GM19035 (cell line): ENCODE measurements at regions not wholly inside any gene's neighbourhood (a gene's known extent, or its start where the extent isn't known, plus 50 kb on each side); places are given as distances from the start of the nearest gene placed in this dataset.
A peak's percentile ranks its signal among the peaks of the same experiment; 100 is the strongest.

Source experiments
- ATAC-seq: cut with Tn5 transposase; IDR thresholded peaks from one replicate; pipeline ENCODE4 v1.9.1; 2021; ENCODE audit not compliant: unreplicated experiment

DNA sequence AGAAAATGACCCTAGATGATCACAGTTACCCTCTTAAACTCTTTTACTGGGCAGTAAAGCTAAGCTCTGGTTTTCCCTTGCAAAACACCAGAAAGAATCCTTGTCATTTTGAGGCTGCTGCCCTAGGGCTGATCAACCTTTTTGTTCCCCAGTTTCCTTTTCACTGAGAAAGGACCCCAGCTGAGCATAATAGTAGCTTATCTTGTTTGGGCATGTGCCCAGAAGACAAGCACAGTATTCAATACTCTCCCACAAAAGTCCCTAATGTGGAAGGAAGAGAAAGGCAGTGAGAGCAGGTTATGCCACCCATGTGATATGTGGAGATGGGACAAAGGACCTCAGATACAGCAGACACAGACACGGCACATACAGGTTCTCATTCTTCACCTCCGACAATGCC, 332.6 kb upstream of the TMPO start:
- ATAC-seq, result no peak

DNA sequence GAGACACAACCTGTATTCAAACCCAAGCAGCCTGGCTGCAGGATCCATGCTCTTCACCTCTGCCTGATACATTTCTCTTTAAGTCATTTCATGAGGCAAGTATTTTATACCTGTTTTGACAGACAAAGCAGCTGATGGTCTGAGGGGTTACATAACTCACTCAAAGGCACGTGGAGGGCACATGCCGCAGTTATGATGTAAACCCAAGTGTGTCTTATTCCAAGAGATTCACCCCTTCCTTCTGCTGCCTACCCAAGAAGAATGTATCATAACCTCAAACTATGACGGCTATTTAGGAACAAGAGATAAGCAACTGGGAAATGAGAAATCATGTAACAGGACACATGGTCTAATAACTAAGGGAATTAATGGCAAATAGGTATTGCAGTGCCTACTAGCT, 329.8 kb upstream of the TMPO start:
- ATAC-seq, result no peak

DNA sequence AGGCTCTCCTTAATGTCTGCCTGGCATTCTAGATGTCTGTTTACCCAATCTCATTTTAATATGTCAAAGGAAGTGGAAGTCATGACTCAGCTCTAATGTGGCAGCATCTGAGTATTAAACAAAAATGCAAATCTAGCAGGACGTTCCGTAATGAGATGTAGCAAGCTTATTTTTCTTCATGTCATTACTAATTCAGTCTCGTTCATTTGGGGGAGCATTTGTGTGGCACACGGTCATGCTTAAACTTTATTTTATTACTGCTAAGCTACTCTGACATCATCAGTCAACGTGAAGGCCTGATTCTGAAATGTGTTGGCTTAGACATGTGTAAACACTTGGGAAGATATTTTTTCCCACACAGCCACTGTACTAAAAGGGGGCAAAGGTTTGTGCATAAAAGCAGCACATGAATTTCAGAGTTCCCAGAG, 326.7 kb upstream of the TMPO start:
- no peak for ATAC-seq

DNA sequence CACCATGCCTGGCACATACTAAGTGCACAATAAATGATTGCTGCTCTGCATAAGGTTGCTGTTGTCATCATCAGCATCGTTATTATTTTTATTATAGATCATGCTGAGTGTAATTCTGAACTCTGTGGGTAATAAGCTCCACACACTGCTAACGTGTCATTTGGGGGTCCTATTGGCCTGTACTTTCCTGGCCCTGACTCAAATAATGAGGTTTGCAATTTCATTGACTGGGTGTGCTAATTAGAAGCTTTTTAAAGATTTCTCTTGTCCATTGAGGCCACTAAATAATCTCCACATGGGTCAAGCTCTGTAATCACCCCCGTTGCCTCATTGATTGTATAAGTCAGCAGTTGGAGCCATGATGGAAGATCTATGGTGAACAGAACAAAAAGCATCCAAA, 320.8 kb upstream of the TMPO start:
- ATAC-seq, result no peak

DNA sequence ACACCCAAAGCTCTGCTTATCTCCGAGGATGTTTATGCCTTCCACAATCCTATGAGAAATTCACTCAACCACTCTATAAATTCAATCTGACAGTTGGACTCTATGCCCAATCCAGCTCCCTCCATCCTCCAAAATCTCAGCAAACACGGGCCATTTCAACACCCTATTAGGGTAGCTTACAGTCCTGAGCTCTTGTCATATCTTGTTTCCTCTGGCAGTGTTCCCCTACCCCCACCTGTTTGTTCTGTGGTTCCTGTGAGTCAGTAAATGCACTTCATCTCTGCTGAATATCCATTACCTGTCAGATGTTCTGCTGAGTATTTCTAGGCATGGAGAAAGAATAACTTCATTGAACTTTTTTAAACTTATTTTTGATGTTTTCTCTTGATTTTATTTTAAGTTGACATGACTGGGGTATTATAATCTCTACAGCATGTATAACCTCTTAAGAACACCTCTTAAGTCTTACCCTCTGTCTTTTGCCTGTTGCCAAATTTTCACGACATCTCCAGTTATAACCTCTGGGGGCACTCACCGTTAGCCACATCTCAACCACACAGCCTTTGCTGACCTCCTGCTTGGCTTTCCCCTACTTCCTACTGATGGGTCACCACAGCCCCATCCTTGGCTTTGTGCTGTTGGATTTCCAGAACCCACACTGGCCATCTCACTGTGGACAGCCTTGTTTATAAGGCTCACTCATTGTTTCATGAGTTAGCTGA, 317.0 kb upstream of the TMPO start:
- no peak for ATAC-seq

DNA sequence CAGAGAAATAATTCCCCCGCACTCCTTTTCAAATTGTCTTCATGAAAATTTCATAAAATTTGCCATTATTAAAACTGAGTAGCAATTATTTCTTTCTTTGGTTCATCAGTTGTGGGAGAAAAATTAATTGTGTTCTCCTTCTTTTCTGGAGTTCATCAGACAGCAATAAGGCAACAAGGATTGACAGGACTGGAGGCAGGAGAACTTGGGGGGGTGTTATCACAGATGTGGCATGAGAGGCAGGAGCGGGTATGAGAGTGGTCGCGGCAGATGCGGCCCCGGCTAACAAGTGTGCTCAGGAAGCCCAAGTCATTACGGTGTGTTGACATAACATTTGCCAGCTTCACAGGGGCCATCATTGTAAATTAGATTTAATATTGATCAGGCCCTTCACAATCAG, 306.6 kb upstream of the TMPO start:
- ATAC-seq, result no peak

DNA sequence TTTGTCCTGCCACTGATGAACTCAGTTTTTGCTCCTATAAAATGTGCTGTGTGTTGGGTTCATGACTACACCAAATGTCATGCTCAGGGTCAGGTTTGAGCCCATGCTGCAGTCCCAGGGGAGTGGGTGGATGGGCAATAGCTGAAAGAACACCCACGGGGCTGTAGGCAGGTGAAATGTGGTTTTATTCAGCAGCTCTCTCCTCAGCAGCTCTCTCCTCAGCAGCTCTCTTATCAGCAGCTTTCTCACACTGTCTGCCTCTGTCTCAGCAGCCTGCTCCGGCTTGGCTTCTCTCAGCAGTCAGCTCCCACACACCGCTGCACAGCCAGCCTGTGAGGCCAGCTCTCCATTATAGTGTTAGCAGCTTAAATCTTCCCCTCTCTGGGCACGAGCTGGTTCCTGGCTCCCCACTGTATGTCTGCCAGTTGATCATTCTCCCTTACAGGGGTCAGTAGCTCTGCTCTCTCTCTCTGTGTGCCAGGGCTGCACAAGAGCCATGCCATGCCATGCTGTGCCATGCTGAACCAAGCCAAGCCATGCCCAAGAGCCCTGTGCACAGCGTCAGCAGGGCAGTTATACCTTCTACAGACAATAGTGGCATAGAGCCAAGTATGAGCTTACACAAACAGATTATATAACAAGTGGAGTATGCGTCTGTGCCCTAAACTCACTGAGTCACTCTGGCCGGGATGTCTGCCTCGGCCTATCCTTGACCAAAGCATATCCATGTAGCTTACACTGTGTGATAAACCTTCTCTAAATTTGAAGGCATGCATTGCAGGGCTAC, 303.3 kb upstream of the TMPO start:
- ATAC-seq, result no peak

DNA sequence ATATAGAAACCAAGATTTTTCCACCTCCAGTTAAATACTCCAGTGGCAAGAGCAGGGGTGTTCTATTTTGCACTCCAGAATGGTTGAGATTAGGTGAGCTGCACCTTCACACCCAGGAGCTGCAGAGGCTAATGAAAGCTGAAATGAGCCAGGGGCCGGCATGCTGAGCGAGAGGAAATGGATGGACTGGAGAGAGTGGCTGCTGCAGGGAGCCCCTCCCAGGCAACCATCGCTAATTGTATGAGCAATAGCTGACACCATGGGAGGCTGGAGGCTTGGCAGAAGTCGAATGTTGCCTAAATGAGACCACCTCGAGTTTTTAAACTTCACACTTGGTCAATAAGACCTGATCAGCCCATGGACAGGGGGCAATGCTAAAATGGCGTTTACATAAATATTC, 301.8 kb upstream of the TMPO start:
- no peak for ATAC-seq

DNA sequence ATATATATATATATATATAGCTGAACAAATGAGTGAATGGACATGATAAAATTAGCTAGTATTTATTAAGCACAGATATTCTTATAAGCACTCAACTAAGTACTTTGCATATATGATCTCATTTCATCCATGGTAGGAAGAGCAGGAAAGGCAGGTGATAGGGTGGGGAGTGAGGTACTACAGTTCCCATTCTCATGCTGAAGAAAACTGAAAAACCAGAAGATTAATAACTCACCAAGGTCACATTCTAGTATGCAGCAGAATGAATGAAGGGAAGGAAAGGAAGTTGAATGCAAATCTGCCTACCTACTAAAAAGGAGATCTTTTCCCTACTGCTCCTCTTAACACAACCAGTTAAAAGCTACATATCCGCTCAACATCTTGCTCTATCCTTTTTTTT, 298.1 kb upstream of the TMPO start:
- no peak for ATAC-seq

DNA sequence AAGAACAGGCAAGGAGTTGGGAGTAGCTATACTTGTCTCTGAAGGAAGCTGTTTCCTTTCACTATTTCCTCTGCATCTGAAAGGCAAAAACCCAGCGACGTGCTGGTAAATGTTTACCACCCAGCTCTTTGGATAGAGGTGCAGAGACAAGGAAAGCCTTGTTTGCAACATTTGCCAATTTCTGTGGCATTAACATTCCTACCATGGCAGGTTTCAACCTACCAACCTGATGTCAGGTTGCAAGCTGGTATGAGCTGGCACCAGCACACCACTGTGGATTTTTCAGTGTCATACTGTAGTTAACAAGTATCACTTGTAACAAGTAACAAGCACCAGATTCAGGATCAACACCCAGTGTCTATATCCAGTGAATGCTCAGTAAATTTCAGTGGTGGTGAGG, 294.8 kb upstream of the TMPO start:
- no peak for ATAC-seq

DNA sequence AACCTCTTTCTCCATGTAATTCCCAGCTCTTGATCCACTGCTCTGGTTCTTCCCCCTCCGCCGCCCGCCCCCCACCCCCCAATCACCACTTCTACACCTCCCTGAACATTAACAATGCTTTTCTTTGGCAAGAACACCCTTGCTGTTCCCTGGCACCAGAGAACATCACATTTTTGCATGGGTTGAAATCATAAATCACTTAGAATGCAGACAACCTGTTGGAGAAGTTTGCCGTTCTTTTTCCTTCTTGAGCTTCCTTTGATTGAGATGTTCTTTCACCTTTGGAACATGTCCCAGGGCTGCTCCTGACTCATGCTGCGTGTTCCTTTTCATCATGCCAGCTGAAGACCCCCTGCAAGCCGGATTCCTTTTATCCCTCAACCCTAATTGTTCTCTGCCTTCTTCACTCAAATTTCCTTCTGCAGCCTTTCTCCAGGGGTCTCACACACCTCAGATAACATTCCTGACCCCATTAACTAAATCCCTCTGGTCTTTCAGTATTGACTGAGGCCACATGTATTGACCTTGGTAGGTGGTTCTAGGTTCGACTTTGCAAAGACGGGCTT, 294.1 kb upstream of the TMPO start:
- ATAC-seq, result no peak

DNA sequence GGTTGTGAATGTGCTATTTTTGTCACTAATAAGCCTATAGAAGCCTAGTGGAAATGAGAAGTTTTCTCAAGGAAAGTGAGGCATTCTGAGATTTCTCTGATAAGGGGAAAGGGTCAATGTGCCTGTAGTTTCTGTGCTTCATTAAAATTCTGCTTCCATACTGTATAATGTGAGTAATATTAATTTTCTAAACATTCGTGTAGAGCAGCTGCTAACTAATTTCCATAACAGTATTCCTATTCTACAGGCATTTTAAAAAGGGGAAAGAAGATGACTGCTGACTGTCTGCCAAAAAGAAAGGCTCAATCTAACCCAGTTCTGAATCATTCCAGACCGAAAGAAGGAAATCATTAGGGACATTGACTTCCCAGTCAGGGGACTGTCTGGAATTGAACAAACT, 293.3 kb upstream of the TMPO start:
- ATAC-seq, result no peak

DNA sequence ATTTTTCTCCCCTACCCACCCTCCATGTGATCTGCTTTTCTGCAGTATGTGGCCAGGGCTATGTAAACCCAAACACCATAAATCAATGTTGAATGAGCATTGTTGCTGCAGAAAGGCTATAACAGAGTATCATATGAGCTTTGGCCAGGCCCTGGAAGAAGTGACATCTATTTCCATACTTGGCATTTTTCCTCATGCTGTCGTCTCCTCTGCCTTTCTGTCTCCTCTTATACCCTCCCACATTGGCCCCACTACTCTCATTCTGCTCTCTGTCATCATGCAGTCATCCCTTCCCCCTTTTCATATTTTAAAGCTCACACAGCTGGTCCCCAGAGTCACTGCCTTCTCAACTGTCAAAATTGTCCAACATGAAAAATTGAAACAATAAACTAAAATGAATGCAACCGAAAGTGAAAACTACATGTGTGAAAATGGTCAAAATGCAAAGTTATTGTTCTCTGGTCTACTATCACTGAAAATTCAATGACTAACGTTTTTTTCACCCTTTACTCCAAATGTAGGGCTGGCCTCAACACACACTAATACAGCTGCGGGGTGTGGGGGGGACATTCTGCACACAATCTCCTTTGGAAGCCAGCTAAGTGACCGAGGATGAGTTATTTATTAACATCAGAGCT, 290.7 kb upstream of the TMPO start:
- ATAC-seq, result peak; percentile 66

DNA sequence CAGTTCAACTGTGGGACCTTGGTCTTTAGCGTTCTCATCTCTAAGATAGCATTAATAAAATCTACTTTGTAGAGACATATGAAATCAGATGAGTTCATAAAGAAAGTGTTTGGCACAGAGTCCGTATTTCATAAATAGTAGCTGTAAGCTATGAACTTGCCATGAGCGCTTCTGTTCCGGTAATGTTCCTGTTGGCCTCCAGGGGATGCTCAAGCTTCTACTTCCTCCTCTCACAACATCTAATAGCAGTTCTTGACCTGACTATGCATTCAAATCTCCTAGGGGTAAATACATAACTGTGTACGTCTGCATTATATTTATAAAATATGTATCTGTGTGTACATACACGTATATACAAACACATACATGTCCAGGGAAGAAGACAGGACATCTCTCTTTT, 288.2 kb upstream of the TMPO start:
- ATAC-seq, result no peak

DNA sequence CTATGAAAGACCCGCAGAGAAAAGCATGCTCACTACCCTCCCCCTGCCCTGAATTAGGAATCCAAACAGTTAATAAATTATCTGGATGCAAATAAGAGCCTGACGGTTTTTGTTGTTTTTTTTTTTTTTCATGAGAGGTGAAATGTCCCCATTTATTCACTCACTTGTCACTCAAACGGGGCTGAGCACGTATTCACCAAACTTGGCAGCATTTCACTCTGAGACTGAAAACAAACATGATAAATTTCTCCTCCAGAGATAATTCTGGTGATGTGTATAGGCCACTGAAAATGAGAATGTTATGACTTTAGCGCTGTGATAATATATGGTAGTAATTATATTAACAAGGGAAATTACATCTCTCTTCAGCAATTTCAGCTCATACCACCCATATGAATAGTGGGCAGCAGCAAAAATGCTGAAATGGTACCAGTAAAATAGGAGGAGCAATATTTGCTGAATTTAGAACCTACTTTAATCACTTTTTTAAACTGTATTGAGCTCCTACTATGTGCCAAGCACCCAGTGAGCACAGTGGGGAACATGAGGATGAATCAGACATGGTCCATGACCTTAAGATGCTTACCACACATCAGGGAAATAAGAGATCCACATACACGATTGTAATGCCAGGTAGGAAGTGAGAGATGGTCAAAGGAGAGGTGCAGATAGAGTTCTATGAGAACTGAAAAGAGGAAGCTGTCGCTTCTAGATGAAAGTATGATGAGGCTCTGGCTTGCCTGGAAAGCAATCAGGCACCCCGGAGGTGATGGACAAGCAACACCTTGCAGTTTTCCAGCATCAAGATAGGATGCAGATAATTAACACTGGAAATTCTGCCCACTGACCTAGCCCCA, 286.5 kb upstream of the TMPO start:
- ATAC-seq, result no peak

DNA sequence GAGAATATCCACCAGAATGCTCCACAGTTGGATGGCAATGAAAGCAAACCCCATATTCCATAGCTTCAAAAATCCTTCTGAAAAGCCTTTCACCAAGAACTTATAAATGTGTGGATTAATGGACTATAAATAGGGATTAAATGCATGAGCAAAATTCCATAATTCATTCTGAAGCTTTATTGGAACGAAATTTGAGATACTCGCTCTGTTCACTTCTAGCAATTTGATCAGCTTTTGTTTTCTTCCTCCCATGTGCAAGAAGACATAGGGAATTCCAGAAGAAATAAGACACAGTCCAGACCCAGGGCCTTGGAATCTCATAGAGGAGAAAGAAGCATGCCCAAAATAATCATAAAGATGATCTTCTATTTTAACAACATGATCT, 285.9 kb upstream of the TMPO start:
- ATAC-seq, result no peak

DNA sequence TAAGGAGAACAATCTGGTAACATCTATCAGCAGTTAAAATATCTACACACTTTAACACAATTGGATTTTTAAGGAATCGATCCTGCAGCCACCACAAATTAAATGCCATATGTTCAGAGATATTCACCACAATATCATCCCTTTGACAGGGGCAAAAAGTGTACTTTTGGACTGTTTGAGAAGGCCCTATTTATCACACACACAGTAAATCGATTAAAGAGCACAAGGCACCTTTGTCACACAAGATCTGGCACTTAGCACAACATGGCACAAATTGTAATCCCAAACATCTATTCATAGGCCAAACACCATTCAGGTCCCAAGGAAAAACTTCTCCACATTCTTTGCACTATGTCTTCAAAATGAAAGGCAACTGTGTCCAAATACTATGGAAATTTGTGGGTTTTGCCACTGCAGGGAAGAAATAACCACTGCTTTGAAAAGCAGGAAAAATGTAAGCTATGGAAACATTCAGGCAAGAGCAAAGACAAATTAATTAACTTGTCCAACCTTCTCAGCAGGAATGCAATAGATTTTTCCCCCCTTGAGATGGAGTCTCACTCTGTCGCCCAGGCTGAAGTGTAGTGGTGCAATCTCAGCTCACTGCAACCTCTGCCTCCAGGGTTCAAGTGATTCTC, 282.5 kb upstream of the TMPO start:
- ATAC-seq, result no peak

DNA sequence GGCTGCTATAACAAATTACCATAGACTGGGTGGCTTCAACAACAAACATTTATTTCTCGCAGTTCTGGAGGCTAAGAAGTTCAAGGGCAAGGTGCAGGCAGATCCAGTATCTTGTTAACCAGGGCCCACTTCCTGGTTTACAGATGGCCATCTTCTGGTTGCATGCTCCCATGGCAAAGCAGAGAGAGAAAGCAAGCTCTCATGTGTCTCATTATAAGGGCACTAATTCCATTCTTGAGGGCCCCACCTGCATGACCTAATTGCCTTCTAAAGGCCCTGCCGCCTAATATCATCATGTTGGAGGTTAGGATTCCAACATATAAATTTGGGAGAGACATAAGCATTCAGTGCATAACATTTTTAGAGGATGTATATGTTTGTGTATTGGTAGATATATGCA, 280.1 kb upstream of the TMPO start:
- no peak for ATAC-seq

DNA sequence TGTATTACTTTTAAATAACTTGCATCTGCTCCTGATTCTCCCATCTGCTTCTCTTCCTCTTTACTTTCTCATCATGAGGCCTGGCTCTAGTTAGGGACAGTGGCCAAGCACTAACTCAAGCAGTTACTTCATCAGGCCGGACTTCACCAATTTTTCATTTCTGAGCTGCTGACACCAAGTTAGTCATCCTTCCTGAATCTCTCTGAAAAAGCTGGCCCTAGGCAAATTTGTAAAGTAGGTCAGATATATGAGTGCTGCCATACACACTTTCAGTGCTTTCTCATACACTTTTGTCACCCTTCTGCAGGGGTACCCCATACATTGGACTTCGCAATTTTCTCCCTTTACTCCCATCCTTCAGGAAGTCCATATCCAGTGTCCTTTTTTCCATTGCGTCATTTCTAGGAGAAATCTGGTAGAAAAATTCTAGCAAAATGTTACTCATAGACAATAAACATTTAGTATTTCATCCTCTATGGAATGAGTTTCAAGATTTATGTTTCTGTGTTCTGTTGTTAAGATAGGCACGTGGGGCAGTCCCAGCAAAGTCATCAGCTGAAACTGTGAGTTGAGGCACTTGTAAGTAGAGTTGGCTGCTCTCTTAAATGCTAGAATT, 276.8 kb upstream of the TMPO start:
- no peak for ATAC-seq

DNA sequence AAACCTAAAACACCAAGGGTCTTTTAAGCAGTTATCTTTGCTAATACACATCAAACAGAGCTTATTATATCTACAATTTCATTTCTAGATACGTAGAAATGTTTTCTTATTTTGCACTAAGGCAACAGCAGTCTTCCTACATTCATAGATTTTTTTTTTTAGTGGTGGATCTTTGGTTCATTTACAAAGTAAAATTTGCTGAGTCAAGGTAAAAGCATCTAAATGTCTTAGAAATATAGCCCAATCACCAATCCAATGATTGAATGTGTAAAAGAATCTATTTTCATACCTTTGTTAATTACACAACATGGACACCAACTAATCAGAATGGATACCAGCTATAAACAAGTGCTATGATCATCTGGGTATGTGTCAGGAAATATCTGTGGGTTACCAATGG, 272.2 kb upstream of the TMPO start:
- ATAC-seq, result no peak
